ENCODE measurements at regions not wholly inside any gene's neighbourhood (a gene's known extent, or its start where the extent isn't known, plus 50 kb on each side); places are given as distances from the start of the nearest gene placed in this dataset.

- TF ChIP-seq, protein P1, sequence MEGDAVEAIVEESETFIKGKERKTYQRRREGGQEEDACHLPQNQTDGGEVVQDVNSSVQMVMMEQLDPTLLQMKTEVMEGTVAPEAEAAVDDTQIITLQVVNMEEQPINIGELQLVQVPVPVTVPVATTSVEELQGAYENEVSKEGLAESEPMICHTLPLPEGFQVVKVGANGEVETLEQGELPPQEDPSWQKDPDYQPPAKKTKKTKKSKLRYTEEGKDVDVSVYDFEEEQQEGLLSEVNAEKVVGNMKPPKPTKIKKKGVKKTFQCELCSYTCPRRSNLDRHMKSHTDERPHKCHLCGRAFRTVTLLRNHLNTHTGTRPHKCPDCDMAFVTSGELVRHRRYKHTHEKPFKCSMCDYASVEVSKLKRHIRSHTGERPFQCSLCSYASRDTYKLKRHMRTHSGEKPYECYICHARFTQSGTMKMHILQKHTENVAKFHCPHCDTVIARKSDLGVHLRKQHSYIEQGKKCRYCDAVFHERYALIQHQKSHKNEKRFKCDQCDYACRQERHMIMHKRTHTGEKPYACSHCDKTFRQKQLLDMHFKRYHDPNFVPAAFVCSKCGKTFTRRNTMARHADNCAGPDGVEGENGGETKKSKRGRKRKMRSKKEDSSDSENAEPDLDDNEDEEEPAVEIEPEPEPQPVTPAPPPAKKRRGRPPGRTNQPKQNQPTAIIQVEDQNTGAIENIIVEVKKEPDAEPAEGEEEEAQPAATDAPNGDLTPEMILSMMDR (IDR thresholded peaks at IDR 0.05): no peak
- TF ChIP-seq POLR2A (IDR thresholded peaks at IDR 0.05): no peak
Measured at GRCh38 chr5:174454464-174454863, 269.9 kb upstream of the MSX2 start.

Measured in body of pancreas (tissue), 4 donors.